Femur (tissue), 1 donor: ENCODE measurements at regions not wholly inside any gene's neighbourhood (a gene's known extent, or its start where the extent isn't known, plus 50 kb on each side); places are given as distances from the start of the nearest gene placed in this dataset.

Experiments
- DNase-seq: peaks from one replicate; pipeline ENCODE4 v3.0.0-alpha.2; 2017

GRCh38 chr7:17661982-17662585 lies 278.2 kb downstream of the SNX13 start:
- DNase-seq = no peak

GRCh38 chr7:17663061-17663675 lies 277.1 kb downstream of the SNX13 start:
- DNase-seq = no peak

GRCh38 chr7:17665029-17665428 lies 275.3 kb downstream of the SNX13 start:
- no peak for DNase-seq

GRCh38 chr7:17668122-17668521 lies 272.2 kb downstream of the SNX13 start:
- no peak for DNase-seq

- DNase-seq = no peak
Observed at GRCh38 chr7:17669204-17669603, 271.1 kb downstream of the SNX13 start.

GRCh38 chr7:17671956-17672355 lies 268.3 kb downstream of the SNX13 start:
- DNase-seq = no peak

DNA sequence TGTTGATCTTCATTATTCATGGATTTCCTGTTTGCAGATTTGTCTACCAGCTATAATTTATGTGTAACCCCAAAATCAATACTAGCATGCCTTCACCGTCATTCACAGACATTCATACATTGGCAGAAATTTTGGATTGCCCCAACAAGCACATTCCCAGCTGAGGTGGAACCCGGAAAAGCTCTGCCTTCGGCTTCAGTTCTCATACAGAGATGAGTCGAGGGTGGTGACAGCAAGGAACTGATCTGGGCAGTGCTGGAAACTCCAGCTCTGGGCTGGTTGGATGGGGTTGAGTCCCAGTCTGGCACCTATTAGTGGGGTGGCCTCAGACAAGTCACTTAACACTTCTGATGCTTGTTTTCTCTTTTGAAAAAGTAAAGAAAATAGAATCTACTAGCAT lies 267.5 kb downstream of the SNX13 start:
- no peak for DNase-seq

DNA sequence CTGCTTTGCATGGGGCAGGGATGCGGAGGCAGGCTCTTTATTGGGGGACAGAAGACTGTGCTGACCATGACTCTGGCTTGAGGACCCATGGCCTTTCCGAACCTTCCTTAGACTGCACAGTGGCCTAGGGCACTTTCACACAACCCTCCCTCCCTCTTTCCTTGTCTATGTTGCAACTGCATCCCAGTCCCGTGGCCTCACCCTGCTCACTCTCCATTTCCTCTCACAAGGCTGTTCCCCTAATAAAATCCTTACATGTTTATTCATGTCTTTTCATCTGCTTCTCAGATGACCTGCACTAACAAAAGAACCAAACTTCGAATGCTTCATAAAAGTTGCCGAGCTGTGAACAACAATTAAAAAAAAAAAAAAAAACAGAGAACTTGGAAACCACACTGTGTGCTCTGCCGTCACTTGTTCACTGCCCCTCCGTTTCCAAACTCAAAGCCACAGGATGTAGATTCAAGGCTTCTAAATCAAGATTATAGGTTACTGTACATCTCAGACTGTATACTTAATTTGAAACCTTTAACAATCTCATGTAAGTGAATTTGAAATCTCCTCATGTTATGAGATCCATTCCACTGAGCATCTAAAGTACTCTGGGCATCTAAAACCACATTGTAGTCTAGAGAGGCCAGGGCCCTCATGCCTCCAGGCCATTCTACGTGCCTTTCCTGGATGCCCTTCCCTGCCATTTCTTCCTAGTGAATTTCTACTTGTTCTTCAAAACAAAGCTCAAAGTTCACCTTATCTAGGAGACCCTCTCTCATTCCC lies 265.9 kb downstream of the SNX13 start:
- no peak for DNase-seq

DNA sequence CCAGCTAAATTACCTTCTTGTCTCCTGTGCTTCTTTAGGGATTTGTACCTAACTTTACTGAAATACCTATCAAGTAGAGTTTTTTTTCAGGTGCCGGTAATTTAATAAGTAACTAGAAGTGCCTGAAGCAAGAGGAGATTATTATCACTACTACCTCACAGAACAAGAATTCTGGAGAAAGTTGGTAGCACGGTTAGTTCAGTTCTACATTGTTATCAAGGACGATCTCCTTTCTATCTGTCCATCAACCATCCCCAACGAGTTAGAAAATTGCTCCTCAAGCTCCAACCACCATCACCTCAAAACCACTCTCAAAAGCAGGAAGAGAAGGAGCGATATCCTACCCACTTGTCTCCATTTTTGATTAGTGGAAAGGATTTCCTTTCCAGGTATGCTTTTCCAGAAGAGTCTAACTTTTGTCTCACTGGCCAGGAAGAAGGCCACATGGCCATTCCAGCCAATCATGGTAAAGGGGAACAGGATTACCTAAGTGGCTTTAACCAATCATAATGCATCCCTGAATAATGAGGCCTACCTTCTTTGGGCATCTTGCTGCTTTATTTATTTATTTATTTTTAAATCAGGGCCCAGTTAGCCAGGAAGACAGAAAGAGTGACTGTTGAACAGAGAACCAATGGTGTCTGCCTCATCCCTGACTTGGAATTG lies 265.2 kb downstream of the SNX13 start:
- DNase-seq = no peak

DNA sequence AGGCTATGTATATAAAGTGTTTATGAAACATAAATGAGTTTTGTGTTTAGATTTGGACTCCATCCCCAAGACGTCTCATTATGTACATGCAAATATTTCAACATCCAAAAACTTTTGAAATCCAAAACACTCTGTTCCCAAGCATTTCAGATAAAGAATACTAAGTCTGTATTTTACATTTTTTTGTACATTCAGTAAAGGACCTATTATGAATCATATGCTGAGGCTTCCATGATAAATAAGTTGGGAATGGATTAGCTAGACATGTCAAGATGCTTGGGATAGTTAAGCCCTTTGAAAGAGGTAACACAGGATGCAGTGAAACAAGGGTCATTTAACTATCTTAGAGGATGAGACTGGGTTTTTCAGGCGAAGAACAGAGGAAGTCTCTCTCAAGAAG lies 262.9 kb downstream of the SNX13 start:
- DNase-seq = no peak

GRCh38 chr7:17678896-17679295 lies 261.4 kb downstream of the SNX13 start:
- DNase-seq = no peak

- no peak for DNase-seq
Observed at GRCh38 chr7:17679458-17679857, 260.8 kb downstream of the SNX13 start.

DNA sequence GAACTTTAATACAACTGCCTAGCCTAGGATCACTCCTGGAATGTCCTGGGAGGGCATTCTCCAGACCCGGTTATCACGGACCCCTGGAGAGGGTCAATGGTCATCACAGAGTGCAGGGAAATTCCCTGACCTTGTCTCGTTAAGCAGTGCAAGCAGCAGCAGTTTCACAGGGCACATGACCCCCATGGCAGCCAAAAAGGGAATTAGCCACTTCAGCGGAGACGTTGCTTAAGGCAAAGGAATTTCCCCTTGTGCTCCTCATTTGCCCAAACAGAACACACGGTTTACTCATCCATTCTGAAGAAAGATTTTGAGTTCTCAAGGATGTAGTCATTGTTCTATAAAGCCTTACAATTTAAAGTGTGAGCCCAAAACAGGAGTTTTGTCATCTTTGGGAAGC lies 260.3 kb downstream of the SNX13 start:
- DNase-seq = no peak

DNA sequence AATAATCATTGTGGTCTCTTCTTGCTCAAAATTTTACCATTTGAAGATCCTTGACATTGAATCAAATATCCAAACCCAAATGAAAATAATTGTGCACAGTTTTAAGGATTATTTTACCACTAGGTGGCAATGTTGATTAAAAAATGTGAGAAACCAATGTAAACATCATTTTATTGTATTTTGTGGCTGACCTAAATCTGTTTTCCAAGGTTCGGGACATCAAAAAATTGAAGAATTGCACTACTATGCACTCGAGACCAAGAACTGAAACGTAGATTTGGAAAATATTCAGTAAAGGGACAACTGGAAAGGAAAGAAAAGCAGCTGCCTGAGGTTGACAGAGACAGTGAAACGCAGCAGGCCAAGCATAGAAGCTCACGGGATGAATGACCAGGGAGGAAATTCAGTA lies 259.3 kb downstream of the SNX13 start:
- no peak for DNase-seq

DNA sequence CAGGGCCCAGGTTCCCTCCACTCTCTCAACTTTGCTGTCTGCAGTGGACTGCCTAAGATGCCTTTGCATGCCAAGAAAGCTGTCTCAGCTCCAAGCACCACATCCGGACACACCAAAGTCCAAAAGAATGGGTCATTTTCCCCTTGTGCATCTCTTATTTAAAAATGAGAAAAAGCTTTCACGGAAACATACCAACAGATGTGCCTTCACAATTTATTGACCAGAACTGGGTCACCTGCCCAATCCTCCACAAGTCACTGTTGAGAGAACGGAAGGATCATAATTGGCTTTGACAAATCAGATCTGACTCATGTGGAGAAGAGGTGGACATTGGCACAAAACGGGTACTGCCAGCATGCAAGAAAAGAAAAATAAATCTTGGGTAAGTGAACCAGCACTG lies 258.3 kb downstream of the SNX13 start:
- no peak for DNase-seq

DNA sequence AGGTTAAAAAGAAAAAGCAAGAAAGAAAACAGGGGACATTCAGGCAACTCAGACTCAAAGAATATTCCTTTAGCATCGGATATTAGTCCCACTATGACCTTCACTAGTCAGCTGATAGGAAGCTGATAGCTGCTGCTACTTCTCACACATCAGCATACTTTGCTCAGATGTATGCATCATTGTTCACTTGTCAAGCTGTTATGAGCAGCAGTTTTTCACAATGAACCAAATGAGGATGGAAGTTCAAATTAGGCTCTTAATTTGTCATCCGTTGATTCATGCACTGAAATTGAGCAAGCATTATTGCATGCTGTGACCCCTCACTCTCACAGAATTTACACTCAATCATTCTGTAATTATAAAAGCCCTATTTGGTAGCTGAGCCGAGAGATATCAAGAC lies 257.7 kb downstream of the SNX13 start:
- no peak for DNase-seq

GRCh38 chr7:17685141-17685540 lies 255.2 kb downstream of the SNX13 start:
- no peak for DNase-seq

DNA sequence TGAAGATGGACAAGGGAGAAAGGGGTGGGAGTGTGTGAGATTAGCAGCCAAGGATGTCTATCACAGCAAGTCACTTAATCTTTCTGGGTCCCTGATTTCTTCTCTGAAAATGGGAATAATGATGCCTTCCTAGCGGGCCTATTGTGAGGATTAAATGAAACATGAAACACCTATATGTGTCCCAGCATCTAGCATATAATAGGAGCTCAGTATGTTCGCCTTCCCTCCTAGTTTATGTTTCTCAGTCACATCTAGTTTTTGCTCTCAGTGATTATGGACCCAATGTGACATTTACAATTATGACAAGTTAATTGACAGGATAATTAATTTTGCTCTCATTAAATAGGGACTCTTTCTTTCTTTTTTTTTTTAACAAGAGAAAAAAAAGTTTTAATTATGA lies 252.9 kb downstream of the SNX13 start:
- DNase-seq = no peak

GRCh38 chr7:17689361-17689902 lies 250.9 kb downstream of the SNX13 start:
- no peak for DNase-seq

- peak; percentile 23 for DNase-seq
Observed at GRCh38 chr7:17690030-17690429, 250.3 kb downstream of the SNX13 start.

DNA sequence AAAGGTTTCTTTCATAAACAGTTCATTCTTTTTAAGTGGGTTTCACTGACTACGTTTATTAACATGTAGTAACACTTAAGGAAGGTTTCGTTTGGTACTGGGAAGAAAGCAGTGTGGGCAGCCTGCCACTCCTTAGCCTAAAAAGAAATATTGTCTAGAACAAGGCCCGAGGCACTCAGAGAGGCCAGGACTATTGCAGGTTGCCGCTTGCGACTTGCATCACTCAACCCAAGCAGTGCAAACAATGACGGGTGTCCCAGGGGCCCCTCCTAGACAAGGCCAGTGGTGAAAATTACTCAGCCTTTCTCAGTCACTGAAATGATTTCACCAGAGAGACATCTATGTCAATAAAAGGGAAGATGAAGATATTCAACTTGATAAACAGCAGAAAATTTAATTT lies 243.9 kb downstream of the SNX13 start:
- no peak for DNase-seq

DNA sequence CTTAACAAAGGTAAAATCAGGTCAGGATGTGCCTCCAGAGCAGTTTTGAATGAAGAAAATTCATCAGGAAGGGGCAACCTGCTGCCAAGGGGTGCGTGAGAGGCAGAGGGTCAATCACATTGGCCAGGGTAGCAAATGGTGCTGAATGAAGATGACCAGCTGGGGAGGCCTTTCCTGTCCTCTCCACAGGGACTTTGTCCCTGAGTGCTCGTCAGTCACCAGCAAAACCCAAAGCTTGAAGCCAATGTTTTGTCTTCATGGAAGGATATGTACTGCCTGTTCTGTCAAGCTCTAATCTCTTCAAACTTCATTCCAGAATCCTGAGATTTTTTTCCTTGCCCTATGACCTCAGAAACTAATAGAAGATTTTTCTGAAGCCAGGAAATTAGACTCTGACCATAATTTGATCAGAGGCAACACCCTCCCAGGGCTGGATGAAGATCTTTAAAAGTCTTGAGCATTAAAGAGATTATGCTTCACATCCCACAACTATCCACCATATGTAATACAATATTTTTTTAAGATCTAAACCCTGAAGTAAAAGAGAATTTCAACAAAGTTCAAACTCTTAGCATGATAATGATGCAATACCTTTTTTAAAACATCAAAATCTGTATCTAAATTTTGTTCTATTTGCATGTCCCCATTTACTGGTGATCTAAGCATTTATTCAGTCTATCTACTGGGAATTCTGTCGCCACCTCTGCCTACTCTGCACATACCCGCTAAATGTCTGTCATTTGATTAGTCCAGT lies 243.0 kb downstream of the SNX13 start:
- no peak for DNase-seq

DNA sequence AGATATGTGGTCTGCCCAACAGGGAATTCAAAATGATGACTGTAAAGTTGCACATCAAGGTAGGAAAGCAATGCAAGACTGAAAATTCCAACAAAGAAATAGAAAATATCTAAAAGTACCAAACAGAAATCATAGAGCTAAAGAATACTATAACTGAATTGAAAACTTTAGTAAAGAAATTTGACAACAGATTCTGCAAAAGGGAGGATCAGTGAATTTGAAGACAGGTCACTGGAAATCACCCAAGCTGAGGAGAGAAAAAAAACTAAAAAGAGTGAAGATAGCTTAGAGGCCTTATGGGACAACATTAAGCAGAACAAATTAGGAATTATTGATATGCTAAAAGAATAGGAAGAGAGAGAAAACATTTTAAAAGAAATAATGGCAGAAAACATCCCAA lies 240.6 kb downstream of the SNX13 start:
- DNase-seq = no peak
